NCI-H2081 treated with DMSO at 0.1 percent for 48 hours (cell line): ENCODE measurements at regions not wholly inside any gene's neighbourhood (a gene's known extent, or its start where the extent isn't known, plus 50 kb on each side); places are given as distances from the start of the nearest gene placed in this dataset.
"Not testable (repeated sequence)": the region's sequence is repeated elsewhere in the genome, so short reads cannot be mapped to it uniquely, and the experiment has no call there.

Experiments used
- DNase-seq: peaks from one replicate; lab custom pipeline; 2025; lab: John Stamatoyannopoulos, UW

DNA sequence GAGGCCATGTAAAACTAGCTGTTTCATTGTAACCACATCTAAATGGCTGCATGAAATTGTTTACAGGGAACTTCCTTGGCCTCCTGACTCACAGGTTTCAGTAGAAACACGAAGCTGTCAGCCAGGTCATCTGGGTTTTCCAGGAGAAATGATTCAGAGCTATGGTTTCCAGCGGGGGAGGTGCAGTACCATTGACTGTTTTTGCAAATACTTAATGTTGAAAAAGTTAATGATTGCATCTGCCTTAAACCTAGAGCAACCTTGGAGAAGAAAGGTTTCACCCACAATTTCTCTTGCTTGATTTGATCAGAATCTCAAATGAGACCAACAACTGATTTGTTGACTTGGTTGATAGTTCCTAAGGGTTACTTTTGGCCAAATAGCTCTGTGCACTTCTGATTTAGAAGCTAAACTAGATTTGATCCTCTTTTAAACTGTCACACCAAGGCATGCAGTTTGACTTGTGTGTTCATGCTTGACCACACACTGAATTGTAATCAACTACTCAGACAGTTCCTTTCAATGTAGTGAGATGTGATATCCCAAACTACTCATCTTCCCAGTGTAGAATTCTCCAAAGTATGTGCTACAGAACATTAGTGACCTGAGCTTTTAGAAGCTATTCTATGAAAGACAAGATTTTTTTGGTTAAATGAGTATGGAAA is 193.5 kb upstream of the CHST9 start:
- no peak for DNase-seq

DNA sequence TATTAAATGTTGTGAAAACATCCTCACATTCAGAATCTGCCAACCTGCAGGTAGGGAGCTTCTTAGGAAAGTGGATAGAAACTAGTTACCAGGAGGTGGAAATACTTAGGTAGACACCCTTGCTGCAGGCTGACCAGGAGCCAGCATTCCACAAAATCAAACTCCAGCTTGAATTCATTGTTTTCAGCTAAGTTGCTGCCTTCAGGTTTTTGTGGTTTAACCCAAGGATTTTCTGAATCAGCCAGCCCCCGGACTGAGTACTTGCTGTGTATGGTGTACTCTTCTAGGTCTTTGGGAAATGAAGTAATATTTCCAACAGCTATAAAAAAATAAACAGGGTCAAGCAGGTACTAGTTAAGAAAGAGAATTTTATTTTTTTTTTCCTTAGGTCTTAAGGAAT is 192.1 kb upstream of the CHST9 start:
- DNase-seq = no peak

DNA sequence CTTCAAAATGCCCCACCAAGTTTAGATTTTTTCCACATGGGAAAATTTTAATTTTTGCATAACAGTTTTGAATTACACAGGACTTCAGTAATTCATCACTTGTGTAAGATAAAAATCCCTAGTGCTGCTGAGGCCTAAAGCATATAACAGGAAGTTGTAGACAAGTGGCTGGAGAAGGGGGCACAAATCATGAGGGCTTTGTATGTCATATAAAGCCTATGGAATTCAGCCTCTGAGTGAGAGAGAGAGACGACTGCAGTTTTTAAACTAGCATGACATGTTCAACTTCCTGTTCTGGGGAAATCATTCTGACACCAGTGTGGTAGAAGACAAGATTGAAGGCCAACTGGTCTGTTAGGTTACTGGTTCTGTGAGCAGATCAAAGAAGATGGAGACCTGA is 187.3 kb upstream of the CHST9 start:
- no peak for DNase-seq

GRCh38 chr18:27366665-27367064 is 181.6 kb upstream of the CHST9 start:
- no peak for DNase-seq

DNA sequence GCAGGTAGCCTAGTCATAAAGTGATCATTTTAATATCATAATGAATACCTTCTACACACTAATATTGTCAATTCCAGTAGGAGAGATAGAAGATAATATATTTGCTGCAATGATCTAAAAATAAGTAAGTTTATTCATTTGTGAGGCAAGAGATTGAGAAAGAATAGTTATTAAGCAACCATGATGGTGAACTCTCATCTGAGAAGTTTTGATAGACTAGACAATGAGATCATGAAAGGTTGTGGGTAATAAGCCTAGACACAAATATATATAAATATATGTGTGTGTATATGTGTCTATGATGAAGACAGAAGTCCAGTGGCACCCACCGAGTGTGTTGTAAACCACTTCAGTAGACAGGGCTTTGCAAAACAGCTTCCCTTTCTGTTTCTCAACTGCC is 181.0 kb upstream of the CHST9 start:
- DNase-seq = no peak

DNA sequence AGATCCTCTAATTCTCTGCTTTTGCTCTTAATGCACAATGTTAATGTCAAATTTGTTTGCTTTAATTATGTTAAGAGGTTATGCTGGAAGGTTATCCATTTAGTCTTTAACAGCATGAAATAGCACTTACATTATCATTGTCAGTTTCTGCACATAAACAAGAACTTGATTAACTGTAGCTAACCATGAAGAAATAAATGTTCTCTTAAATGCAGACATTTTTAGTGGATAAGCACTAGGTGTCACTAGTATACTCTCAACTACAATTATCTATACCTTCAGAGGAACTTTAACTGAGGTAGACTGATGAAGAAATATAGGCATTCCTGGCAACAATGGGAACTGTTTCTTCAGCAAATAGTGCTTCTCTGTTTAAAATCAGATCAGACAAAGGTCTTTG is 178.8 kb upstream of the CHST9 start:
- no peak for DNase-seq

DNA sequence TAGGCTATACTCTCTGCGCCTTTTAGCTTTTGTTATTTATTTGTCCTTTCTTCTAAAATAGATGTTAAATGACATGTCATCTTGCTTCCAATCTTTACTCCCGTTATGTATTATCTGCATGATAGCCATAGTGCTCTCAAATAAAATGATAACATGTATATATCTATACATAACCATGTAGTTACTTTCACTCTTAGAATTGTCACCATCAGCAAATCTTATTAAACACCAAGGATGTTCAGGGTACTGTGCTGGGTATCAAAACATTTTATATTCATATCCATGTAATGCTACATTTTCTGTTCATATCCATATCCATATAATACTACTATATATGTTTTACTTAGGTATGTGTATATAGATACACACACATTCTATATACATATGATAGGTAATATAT is 176.4 kb upstream of the CHST9 start:
- no peak for DNase-seq

GRCh38 chr18:27355308-27355707 is 170.2 kb upstream of the CHST9 start:
- DNase-seq = no peak

DNA sequence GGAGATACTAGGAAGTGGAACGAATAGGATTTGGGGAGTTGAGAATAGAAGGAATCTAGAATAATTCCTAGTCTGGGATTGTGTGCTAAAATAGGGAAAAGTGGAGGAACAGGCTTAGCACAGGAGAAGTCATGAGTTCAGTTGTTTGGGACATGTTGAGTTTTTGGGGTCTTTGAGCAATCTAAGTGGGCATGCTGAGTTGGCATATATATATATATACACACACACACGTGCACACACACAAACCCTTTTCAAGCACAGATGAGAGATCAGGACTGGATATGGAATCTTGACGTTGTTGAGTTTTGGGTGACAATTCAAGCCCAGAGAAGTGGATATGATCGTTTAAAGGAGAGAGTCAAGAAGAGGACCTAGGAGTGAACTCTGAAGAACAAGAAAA is 168.2 kb upstream of the CHST9 start:
- no peak for DNase-seq

DNA sequence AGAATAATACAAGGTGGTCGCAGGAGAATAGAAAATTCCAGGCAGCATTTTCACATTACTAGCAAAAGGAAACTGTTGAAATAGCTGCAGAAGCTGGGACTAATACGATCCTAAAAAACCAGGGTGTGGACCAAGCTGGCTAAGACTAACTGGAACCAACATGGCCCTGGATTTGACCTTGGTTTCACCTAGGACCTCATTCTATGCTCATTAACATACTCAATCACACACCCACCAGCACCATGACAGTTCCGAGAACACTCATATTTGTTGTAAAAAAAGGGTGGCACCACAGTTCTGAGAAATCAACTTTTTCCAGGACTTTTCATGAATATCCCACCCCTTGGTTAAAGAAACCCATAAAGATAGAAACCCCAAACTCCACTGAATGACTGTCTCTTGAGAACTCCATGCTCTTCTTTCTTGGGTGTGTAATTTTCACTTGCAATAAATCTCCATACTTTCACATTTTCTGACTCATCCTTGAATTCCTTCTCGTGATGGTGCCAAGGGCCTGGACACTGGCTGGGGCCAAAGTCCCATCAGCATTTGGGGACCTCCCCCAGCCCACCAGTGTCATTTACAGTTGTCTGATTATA is 164.3 kb upstream of the CHST9 start:
- DNase-seq = no peak

GRCh38 chr18:27331606-27332005 is 146.5 kb upstream of the CHST9 start:
- DNase-seq = no peak

GRCh38 chr18:27314996-27315395 is 129.9 kb upstream of the CHST9 start:
- DNase-seq = no peak

- DNase-seq = no peak
Measured at GRCh38 chr18:27313678-27314077, 128.6 kb upstream of the CHST9 start.

- DNase-seq = no peak
Measured at GRCh38 chr18:27312853-27313252, 127.7 kb upstream of the CHST9 start.

- DNase-seq = no peak
Measured at GRCh38 chr18:27312153-27312552, 127.0 kb upstream of the CHST9 start.

GRCh38 chr18:27311114-27311513 is 126.0 kb upstream of the CHST9 start:
- DNase-seq = no peak

- no peak for DNase-seq
Measured at GRCh38 chr18:27301615-27302378, 116.7 kb upstream of the CHST9 start.

GRCh38 chr18:27298214-27298804 is 113.2 kb upstream of the CHST9 start:
- no peak for DNase-seq

DNA sequence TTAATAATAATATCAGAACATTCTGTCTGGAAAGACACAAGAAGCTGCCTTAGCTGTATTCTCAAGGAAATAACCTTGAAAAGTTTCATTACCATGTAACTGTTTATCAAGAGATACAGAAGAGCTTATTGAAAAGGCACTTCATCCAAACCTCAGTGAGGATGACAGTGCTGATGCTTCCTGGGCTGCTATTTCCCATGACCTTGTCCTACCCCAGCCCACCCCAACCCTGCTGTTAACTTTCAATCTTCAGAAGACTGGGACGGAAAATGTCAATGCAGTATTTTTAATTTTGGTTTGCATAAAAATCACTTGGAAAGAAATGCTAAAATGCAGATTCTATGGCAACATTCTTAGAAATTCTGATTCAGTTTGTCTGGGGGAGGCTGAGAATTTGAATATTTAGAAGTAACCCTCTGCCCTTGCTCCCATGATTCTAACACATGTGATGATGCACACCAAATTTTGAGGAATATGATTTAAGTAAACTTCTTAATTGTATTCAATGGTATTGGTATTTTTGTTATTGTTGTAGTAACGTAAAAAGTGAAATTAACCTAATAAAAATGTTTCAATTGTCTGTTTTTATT is 101.0 kb upstream of the CHST9 start:
- DNase-seq = not testable (repeated sequence)

GRCh38 chr18:27278131-27278530 is 93.0 kb upstream of the CHST9 start:
- DNase-seq = no peak

DNA sequence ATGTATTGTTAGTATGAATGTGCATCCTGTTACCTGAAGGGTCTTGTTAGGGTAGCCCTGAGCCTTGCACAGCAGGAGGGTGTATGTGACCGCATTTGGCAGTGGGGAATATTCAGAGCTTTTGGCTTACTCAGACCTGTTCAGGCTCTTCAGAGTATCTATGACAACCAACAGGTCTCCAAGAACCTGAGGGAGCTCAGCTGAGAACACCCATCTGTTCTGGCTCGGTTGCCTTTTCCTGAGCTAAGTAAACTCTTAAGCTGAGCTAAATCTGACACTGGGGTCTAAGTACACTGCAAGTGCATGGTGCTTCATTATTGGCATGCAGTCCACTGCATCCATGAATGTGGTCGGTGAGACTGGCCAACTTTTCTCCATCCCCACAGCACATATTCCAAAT is 92.4 kb upstream of the CHST9 start:
- DNase-seq = no peak

DNA sequence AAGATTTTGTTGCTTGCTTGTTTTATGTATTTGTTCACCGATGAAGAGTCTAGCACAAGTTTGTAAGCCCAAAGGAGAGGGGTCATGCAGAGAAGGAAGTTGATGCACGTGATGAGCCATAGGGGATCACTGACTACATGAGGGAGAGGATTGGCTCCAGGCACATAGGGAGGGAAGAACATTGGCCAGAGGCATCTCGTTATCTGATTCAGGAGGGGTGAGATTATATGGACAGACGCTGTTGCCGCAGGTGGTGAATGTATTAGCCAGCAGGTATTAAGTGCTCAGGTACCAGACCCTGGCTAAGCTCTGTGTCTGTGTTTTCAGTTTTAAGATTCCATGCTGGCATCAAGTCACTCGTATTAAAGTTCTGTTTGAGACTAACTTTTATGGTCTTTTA is 91.8 kb upstream of the CHST9 start:
- DNase-seq = no peak

- DNase-seq = no peak
Measured at GRCh38 chr18:27276479-27276878, 91.4 kb upstream of the CHST9 start.
